GM21360 (cell line): ENCODE measurements at regions not wholly inside any gene's neighbourhood (a gene's known extent, or its start where the extent isn't known, plus 50 kb on each side); places are given as distances from the start of the nearest gene placed in this dataset.
"Not testable (repeated sequence)": the region's sequence is repeated elsewhere in the genome, so short reads cannot be mapped to it uniquely, and the experiment has no call there.

Experiments
- ATAC-seq: cut with Tn5 transposase; IDR thresholded peaks from one replicate; pipeline ENCODE4 v1.9.1; 2021; ENCODE audit warnings: mild to moderate bottlenecking, moderate library complexity; ENCODE audit not compliant: unreplicated experiment

DNA sequence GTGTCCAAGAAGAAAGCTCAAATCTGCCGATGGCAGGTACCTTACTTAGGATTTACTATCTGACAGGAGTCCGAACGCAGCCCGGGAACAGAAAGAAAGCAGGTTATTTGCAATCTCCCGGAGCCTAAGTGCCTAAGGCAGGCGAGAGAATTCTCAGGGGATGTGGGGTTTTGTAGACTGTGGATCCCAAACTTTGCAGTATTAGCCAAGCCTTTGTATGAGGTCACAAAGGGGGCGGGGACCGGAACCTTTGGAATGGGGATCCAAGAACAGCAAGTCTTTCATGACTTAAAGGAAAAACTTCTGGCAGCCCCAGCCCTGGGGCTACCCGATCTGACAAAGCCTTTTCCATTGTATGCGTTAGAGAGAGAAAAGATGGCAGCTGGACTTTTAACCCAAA lies 80.6 kb upstream of the RUBCNL start:
- ATAC-seq, result not testable (repeated sequence)

- not testable (repeated sequence) for ATAC-seq
These were observed 79.0 kb upstream of the RUBCNL start for GRCh38 chr13:46466074-46466473.

- no peak for ATAC-seq
These were observed 76.7 kb upstream of the RUBCNL start for GRCh38 chr13:46463719-46464118.

- ATAC-seq, result not testable (repeated sequence)
These were observed 73.2 kb upstream of the RUBCNL start for GRCh38 chr13:46460223-46460622.

DNA sequence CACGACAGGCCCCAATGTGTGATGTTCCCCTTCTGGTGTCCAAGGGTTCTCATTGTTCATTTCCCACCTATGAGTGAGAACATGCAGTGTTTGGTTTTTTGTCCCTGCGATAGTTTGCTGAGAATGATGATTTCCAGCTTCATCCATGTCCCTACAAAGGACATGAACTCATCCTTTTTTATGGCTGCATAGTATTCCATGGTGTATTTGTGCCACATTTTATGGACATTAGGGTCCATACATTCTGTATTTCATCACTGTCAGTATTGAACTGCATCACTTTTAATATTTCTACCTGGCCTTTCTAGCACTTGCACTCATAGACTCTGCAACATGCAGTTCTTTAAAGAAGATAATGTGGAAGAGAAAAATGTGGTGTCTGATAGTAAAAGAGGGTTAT lies 70.2 kb upstream of the RUBCNL start:
- ATAC-seq, result not testable (repeated sequence)

GRCh38 chr13:46455924-46456323 lies 68.9 kb upstream of the RUBCNL start:
- ATAC-seq, result peak; percentile 97

GRCh38 chr13:46451145-46451544 lies 64.1 kb upstream of the RUBCNL start:
- not testable (repeated sequence) for ATAC-seq

DNA sequence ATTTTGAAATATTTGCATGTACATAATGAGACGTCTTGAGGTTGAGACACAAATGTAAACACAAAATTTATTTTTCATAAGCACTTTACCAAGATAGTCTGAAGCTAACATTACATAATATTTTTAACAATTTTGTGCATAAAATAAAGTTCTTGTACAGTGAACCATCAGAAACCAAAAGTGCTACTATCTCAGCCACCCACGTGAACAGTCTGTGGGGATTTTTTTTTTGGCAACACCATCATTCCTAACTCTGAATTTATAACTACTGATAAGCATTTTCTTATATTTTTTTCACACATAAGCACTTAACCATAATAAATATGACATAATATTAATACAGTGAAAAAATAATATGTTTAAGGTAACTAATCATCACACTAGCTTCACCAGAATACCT lies 62.9 kb upstream of the RUBCNL start:
- not testable (repeated sequence) for ATAC-seq

GRCh38 chr13:46448148-46448547 lies 61.1 kb upstream of the RUBCNL start:
- ATAC-seq, result not testable (repeated sequence)

GRCh38 chr13:46437808-46438404 lies 50.9 kb upstream of the RUBCNL start:
- not testable (repeated sequence) for ATAC-seq
